ENCODE measurements at regions not wholly inside any gene's neighbourhood (a gene's known extent, or its start where the extent isn't known, plus 50 kb on each side); places are given as distances from the start of the nearest gene placed in this dataset.

GRCh38 chr14:51392416-51392815 is 152.4 kb downstream of the TMX1 start:
- no peak for TF ChIP-seq CTCF (conservative IDR thresholded peaks at IDR 0.05)
- H3K27ac ChIP-seq: no peak overlapping the region

GRCh38 chr14:51394384-51394783 is 154.3 kb downstream of the TMX1 start:
- H3K27ac ChIP-seq: peak overlapping the region; percentile 77
- TF ChIP-seq CTCF (conservative IDR thresholded peaks at IDR 0.05): no peak

- TF ChIP-seq CTCF (conservative IDR thresholded peaks at IDR 0.05): no peak
- H3K27ac ChIP-seq: peak overlapping the region; percentile 77
These were observed 154.8 kb downstream of the TMX1 start for GRCh38 chr14:51394804-51395203.

GRCh38 chr14:51395361-51395849 is 155.4 kb downstream of the TMX1 start:
- TF ChIP-seq CTCF (conservative IDR thresholded peaks at IDR 0.05): no peak
- peak overlapping the region; percentile 77 for H3K27ac ChIP-seq

GRCh38 chr14:51396222-51396815 is 156.3 kb downstream of the TMX1 start:
- H3K27ac ChIP-seq: no peak overlapping the region

GRCh38 chr14:51398898-51399297 is 158.9 kb downstream of the TMX1 start:
- no peak overlapping the region for H3K27ac ChIP-seq

More at GRCh38 chr14:51396222-51396815, 156.3 kb downstream of the TMX1 start:
- no peak for TF ChIP-seq CTCF (conservative IDR thresholded peaks at IDR 0.05)

GRCh38 chr14:51400139-51400538 is 160.1 kb downstream of the TMX1 start:
- no peak for TF ChIP-seq CTCF (conservative IDR thresholded peaks at IDR 0.05)
- no peak overlapping the region for H3K27ac ChIP-seq

More at GRCh38 chr14:51398898-51399297, 158.9 kb downstream of the TMX1 start:
- TF ChIP-seq CTCF (conservative IDR thresholded peaks at IDR 0.05): no peak

Measured in VCaP (cell line).